HepG2 (cell line): ENCODE measurements at regions not wholly inside any gene's neighbourhood (a gene's known extent, or its start where the extent isn't known, plus 50 kb on each side); places are given as distances from the start of the nearest gene placed in this dataset.

Experiments
- ATAC-seq: fragments of 200-7000 bp; cut with Tn5 transposase; 3 replicates; pipeline ENCODE4 v1.9.1; 2020; ENCODE audit warnings: mild to moderate bottlenecking, moderate library complexity
- BruUV-seq: library from RNA; stranded (reverse); fragments of 400-500 nt; replicated peaks from 2 replicates; lab custom pipeline; 2021; lab: Mats Ljungman, UMichigan
- CTCF ChIA-PET: fragments of 300-600 bp; formaldehyde crosslinking; extraction: SDS; loops from one replicate; lab custom pipeline; 2021; ENCODE audit warnings: low total read pairs, inconsistent platforms, low intra/inter-chr PET ratio; lab: Yijun Ruan, JAX
- POLR2A ChIA-PET: fragments of 350-600 bp; sonication (Branson Sonifier 250); formaldehyde crosslinking; loops from one replicate; lab custom pipeline; 2020; ENCODE audit warnings: antibody characterized with exemption, inconsistent platforms; lab: Yijun Ruan, JAX
- DNase-seq: peaks from one replicate; pipeline ENCODE4 v3.0.0-alpha.2; 2015; ENCODE audit warnings: low spot score
- FAIRE-seq: peaks from 3 replicates; lab custom pipeline; 2011; peaks lifted over from hg19 to GRCh38; lab: Jason Lieb, UNC
- H2AFZ ChIP-seq: one replicate; pipeline ENCODE4 v1.6.1; 2011; ENCODE audit warnings: low read length, inconsistent platforms
- H3K27ac ChIP-seq: fragments of 300-600 bp; 3 replicates; pipeline ENCODE4 v1.8.0; 2011; ENCODE audit warnings: mixed run types, mild to moderate bottlenecking, mixed read lengths, low read length, inconsistent platforms; ENCODE audit not compliant: insufficient read depth; ENCODE audit errors: extremely low read length
- H3K27me3 ChIP-seq, 2 experiments: fragments of 200-600 bp in 1 of 2; 2 replicates in 1 of 2; 3 replicates in 1 of 2; pipeline versions ENCODE4 v1.6.0 to v1.8.0; 2011; ENCODE audit warnings: low read length in 2 of 2, mild to moderate bottlenecking in 2 of 2, moderate library complexity in 2 of 2, inconsistent platforms in 1 of 2; ENCODE audit not compliant: insufficient read depth in 2 of 2, control insufficient read depth in 1 of 2
- H3K36me3 ChIP-seq, 2 experiments: fragments of 200-600 bp in 1 of 2; replicated peaks in 1 of 2; 2 replicates in 1 of 2; 3 replicates in 1 of 2; pipeline versions ENCODE4 v1.5.1 to v1.8.0; 2011; ENCODE audit warnings: low read length in 2 of 2, inconsistent platforms in 1 of 2; ENCODE audit not compliant: insufficient read depth in 2 of 2, control insufficient read depth in 1 of 2
- H3K4me1 ChIP-seq: 2 replicates; pipeline ENCODE4 v1.5.1; 2012; ENCODE audit warnings: low read length, inconsistent platforms; ENCODE audit not compliant: insufficient read depth
- H3K4me2 ChIP-seq: 2 replicates; pipeline ENCODE4 v1.6.0; 2011; ENCODE audit warnings: low read depth, low read length, inconsistent platforms
- H3K4me3 ChIP-seq, 3 experiments: fragments of 200-600 bp in 1 of 3; sonication (generic), shearing (Covaris generic) in 1 of 3; replicated peaks in 1 of 3; 2 replicates each; pipeline ENCODE4 v1.5.1; 2011 to 2016; ENCODE audit warnings: low read length in 3 of 3, inconsistent platforms in 2 of 3, low read depth in 2 of 3, mild to moderate bottlenecking in 2 of 3, control low read depth in 1 of 3, mixed read lengths in 1 of 3; ENCODE audit not compliant: insufficient read depth in 1 of 3
- H3K79me2 ChIP-seq: one replicate; pipeline ENCODE4 v1.6.1; 2011; ENCODE audit warnings: low read length, inconsistent platforms; ENCODE audit not compliant: insufficient read depth
- H3K9ac ChIP-seq: 2 replicates; pipeline ENCODE4 v1.6.0; 2011; ENCODE audit warnings: mild to moderate bottlenecking, low read depth, low read length, inconsistent platforms; ENCODE audit not compliant: insufficient read depth
- H3K9me3 ChIP-seq: 2 replicates; pipeline ENCODE4 v1.5.1; 2012; ENCODE audit warnings: mild to moderate bottlenecking, low read length
- H4K20me1 ChIP-seq: 2 replicates; pipeline ENCODE4 v1.6.0; 2011; ENCODE audit warnings: inconsistent platforms, mild to moderate bottlenecking, low read length, moderate library complexity; ENCODE audit not compliant: insufficient read depth
- BHLHE40 ChIP-seq: IDR thresholded peaks from 2 replicates; pipeline ENCODE4 v1.6.1; 2011; ENCODE audit warnings: low read length, improper control_type of control experiment
- EP300 ChIP-seq, 3 experiments: sonication (generic) in 1 of 3; formaldehyde crosslinking in 1 of 3; IDR thresholded peaks; 2 replicates each; pipeline versions ENCODE4 v1.5.1 to v1.6.1; 2011 to 2020; ENCODE audit warnings: low read depth in 2 of 3, low read length in 2 of 3, borderline replicate concordance in 1 of 3, improper control_type of control experiment in 1 of 3, mild to moderate bottlenecking in 1 of 3, missing genetic modification reagents in 1 of 3, moderate library complexity in 1 of 3
- FOSL2 ChIP-seq: sonication (generic); formaldehyde crosslinking; IDR thresholded peaks from 2 replicates; pipeline ENCODE4 v1.4.0; 2020; ENCODE audit warnings: missing genetic modification reagents
- GLMP ChIP-seq: sonication (generic); formaldehyde crosslinking; IDR thresholded peaks from 2 replicates; pipeline ENCODE4 v1.9.0; 2021; ENCODE audit warnings: missing genetic modification reagents, mild to moderate bottlenecking, borderline replicate concordance
- MTF1 ChIP-seq: sonication (generic); formaldehyde crosslinking; IDR thresholded peaks from 2 replicates; pipeline ENCODE4 v1.5.0; 2020; ENCODE audit warnings: missing genetic modification reagents
- POLR2A ChIP-seq, 2 experiments: IDR thresholded peaks; 2 replicates each; pipeline ENCODE4 v1.6.1; 2011; ENCODE audit warnings: low read depth in 2 of 2, low read length in 2 of 2, mild to moderate bottlenecking in 1 of 2, moderate library complexity in 1 of 2; ENCODE audit not compliant: insufficient read depth in 1 of 2
- THAP8 ChIP-seq: sonication (generic); formaldehyde crosslinking; IDR thresholded peaks from 2 replicates; pipeline ENCODE4 v1.5.1; 2020; ENCODE audit warnings: missing genetic modification reagents, mild to moderate bottlenecking, borderline replicate concordance
- U2AF1 ChIP-seq: fragments of 200-400 bp; formaldehyde crosslinking; optimal IDR thresholded peaks from 2 replicates; pipeline ENCODE3; 2017; ENCODE audit warnings: mild to moderate bottlenecking, low read depth, low read length
- ZIK1 ChIP-seq: sonication (generic); formaldehyde crosslinking; IDR thresholded peaks from 2 replicates; pipeline ENCODE4 v1.5.0; 2020; ENCODE audit warnings: mild to moderate bottlenecking, low read depth, missing genetic modification reagents, borderline replicate concordance
- ZKSCAN8 ChIP-seq: IDR thresholded peaks from 2 replicates; pipeline ENCODE4 v1.6.1; 2016; ENCODE audit warnings: borderline replicate concordance, missing genetic modification reagents, missing compliant biosample characterization
- ZNF205 ChIP-seq: IDR thresholded peaks from 2 replicates; pipeline ENCODE4 v1.6.1; 2018; ENCODE audit warnings: missing biosample characterization, missing genetic modification reagents
- ZNF224 ChIP-seq: sonication (generic); formaldehyde crosslinking; IDR thresholded peaks from 2 replicates; pipeline ENCODE4 v1.5.0; 2020; ENCODE audit warnings: mild to moderate bottlenecking, missing genetic modification reagents
- ZNF513 ChIP-seq: sonication (generic); formaldehyde crosslinking; conservative IDR thresholded peaks from 2 replicates; pipeline ENCODE4 v1.5.0; 2020; ENCODE audit warnings: missing genetic modification reagents
- ZNF558 ChIP-seq: sonication (generic); formaldehyde crosslinking; IDR thresholded peaks from 2 replicates; pipeline ENCODE4 v1.9.0; 2022; ENCODE audit warnings: mild to moderate bottlenecking, missing genetic modification reagents, borderline replicate concordance
- ZNF605 ChIP-seq: sonication (generic); formaldehyde crosslinking; IDR thresholded peaks from 2 replicates; pipeline ENCODE4 v1.8.0; 2022; ENCODE audit warnings: mild to moderate bottlenecking, missing genetic modification reagents
- WGBS: methylation state at CpG from one replicate; pipeline ENCODE4 v1.1.6; 2017; ENCODE audit warnings: low lambda C conversion rate; 5-methylcytosine and 5-hydroxymethylcytosine counted together
- in situ Hi-C: cut with HindIII; loops from 2 replicates; pipeline ENCODE4 v1.10.0; 2017; ENCODE audit warnings: low pct_unique_long_range_greater_than_20kb; ENCODE audit not compliant: extremely low pct_ligation_motif_present
- intact Hi-C: fragments of 100-400 bp; cut with micrococcal nuclease; formaldehyde crosslinking; loops from one replicate; pipeline ENCODE4 v1.10.0; 2022; ENCODE audit not compliant: unreplicated experiment
- TF ChIP-seq, protein P1 (sequence below), 2 experiments: fragments of 450-650 bp in 1 of 2; sonication (generic) in 1 of 2; formaldehyde crosslinking; IDR thresholded peaks; 2 replicates each; pipeline versions ENCODE4 v1.5.0 to v1.8.0; 2020 to 2022; ENCODE audit warnings: mild to moderate bottlenecking in 1 of 2, missing genetic modification reagents in 1 of 2
- TF ChIP-seq, protein P2 (sequence below): sonication (generic); formaldehyde crosslinking; IDR thresholded peaks from 2 replicates; pipeline ENCODE4 v1.8.1; 2023; ENCODE audit warnings: mild to moderate bottlenecking, missing genetic modification reagents

- TF ChIP-seq, protein P1, sequence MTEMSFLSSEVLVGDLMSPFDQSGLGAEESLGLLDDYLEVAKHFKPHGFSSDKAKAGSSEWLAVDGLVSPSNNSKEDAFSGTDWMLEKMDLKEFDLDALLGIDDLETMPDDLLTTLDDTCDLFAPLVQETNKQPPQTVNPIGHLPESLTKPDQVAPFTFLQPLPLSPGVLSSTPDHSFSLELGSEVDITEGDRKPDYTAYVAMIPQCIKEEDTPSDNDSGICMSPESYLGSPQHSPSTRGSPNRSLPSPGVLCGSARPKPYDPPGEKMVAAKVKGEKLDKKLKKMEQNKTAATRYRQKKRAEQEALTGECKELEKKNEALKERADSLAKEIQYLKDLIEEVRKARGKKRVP (CRISPR knock-in tag; IDR thresholded peaks at IDR 0.05) = no peak
- TF ChIP-seq BHLHE40 (no peak), ZNF605 (CRISPR knock-in tag) (no peak), ZNF558 (CRISPR knock-in tag) (no peak), FOSL2 (CRISPR knock-in tag) (no peak), U2AF1 (no peak), EP300 (IDR thresholded peaks at IDR 0.05; ENCODE audit: low read depth in 2 of 2, low read length in 2 of 2) (no peak), EP300 (CRISPR knock-in tag; IDR thresholded peaks at IDR 0.05; ENCODE audit: borderline replicate concordance) (no peak), POLR2A (IDR thresholded peaks at IDR 0.05; ENCODE audit: insufficient read depth in 1 of 2, low read depth in 2 of 2, low read length in 2 of 2) (no peak), GLMP (CRISPR knock-in tag) (no peak), ZNF224 (CRISPR knock-in tag) (no peak), ZIK1 (CRISPR knock-in tag) (no peak), ZNF205 (CRISPR knock-in tag) (no peak), MTF1 (CRISPR knock-in tag) (no peak), THAP8 (CRISPR knock-in tag) (no peak), ZKSCAN8 (CRISPR knock-in tag) (no peak), ZNF513 (CRISPR knock-in tag) (no peak)
- TF ChIP-seq, protein P2, sequence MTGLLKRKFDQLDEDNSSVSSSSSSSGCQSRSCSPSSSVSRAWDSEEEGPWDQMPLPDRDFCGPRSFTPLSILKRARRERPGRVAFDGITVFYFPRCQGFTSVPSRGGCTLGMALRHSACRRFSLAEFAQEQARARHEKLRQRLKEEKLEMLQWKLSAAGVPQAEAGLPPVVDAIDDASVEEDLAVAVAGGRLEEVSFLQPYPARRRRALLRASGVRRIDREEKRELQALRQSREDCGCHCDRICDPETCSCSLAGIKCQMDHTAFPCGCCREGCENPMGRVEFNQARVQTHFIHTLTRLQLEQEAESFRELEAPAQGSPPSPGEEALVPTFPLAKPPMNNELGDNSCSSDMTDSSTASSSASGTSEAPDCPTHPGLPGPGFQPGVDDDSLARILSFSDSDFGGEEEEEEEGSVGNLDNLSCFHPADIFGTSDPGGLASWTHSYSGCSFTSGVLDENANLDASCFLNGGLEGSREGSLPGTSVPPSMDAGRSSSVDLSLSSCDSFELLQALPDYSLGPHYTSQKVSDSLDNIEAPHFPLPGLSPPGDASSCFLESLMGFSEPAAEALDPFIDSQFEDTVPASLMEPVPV (CRISPR knock-in tag) = no peak
- intact Hi-C loops = no loop called here
- H3K4me3 ChIP-seq = no peak overlapping the region
- ChIA-PET CTCF (no interaction called here), POLR2A (no interaction called here)
- 0% methylated on average over 3 of the region's 3 CpGs for WGBS
- no peaks in the 10 kb centered on the region for H3K9me3 ChIP-seq
- DNase-seq = no peak
- H3K9ac ChIP-seq = no peak overlapping the region
- no TSS peak for BruUV-seq
- no peak overlapping the region for H3K27ac ChIP-seq
- H3K79me2 ChIP-seq = no peaks in the 10 kb centered on the region
- H3K36me3 ChIP-seq = no peaks in the 10 kb centered on the region
- no peak for FAIRE-seq
- in situ Hi-C loops = no loop called here
- H4K20me1 ChIP-seq = no peaks in the 10 kb centered on the region
- no peak overlapping the region for H3K4me2 ChIP-seq
- ATAC-seq = no peak
- H2AFZ ChIP-seq = no peak overlapping the region
- no peaks in the 10 kb centered on the region for H3K4me1 ChIP-seq
- H3K27me3 ChIP-seq = no peaks in the 10 kb centered on the region
Observed at GRCh38 chr21:16096988-16097387, 367.2 kb downstream of the USP25 start.
